IPS DF 6.9 (cell line): ENCODE measurements at regions not wholly inside any gene's neighbourhood (a gene's known extent, or its start where the extent isn't known, plus 50 kb on each side); places are given as distances from the start of the nearest gene placed in this dataset.
"Not testable (repeated sequence)": the region's sequence is repeated elsewhere in the genome, so short reads cannot be mapped to it uniquely, and the experiment has no call there.

ENCODE experiments used
- DNase-seq: peaks from one replicate; pipeline ENCODE4 v3.0.0-alpha.2; 2013; ENCODE audit warnings: low read depth, low spot score
- H3K27ac ChIP-seq: one replicate; pipeline ENCODE4 v1.5.1; 2013; ENCODE audit warnings: low read length, control low read depth
- H3K27me3 ChIP-seq: 2 replicates; pipeline ENCODE4 v1.6.1; 2013; ENCODE audit warnings: mild to moderate bottlenecking, low read length; ENCODE audit not compliant: control insufficient read depth, insufficient read depth
- H3K36me3 ChIP-seq: 2 replicates; pipeline ENCODE4 v1.6.1; 2013; ENCODE audit warnings: low read length; ENCODE audit not compliant: control insufficient read depth, insufficient read depth
- H3K4me1 ChIP-seq: 2 replicates; pipeline ENCODE4 v1.6.1; 2013; ENCODE audit warnings: low read length; ENCODE audit not compliant: control insufficient read depth, insufficient read depth
- H3K4me3 ChIP-seq: 2 replicates; pipeline ENCODE4 v1.5.1; 2013; ENCODE audit warnings: mild to moderate bottlenecking, low read length
- H3K9me3 ChIP-seq: 2 replicates; pipeline ENCODE4 v1.6.1; 2013; ENCODE audit warnings: low read length, inconsistent platforms; ENCODE audit not compliant: control insufficient read depth, insufficient read depth
- WGBS: extraction: QIAGEN DNeasy Blood & Tissue Kit; methylation state at CpG from one replicate; pipeline ENCODE4 v1.1.7; 2013; ENCODE audit warnings: mixed read lengths, missing lambda C conversion rate; ENCODE audit not compliant: insufficient read length, insufficient coverage; 5-methylcytosine and 5-hydroxymethylcytosine counted together

- not testable (repeated sequence) for DNase-seq, H3K4me3 ChIP-seq, H3K9me3 ChIP-seq, H3K27me3 ChIP-seq, H3K4me1 ChIP-seq, H3K27ac ChIP-seq, H3K36me3 ChIP-seq
- WGBS, result no CpG with 5 or more reads among the region's 3 CpGs
Measured at GRCh38 chr5:21471691-21472090, 1381.5 kb downstream of the CDH12 start.

- H3K4me1 ChIP-seq, H3K36me3 ChIP-seq, H3K4me3 ChIP-seq, H3K27ac ChIP-seq, H3K27me3 ChIP-seq, H3K9me3 ChIP-seq, DNase-seq: not testable (repeated sequence)
- no CpG with 5 or more reads among the region's 6 CpGs for WGBS
Measured at GRCh38 chr5:21469523-21470101, 1383.5 kb downstream of the CDH12 start.

- WGBS, result no CpG with 5 or more reads among the region's 5 CpGs
Measured at GRCh38 chr5:21467544-21467943, 1385.6 kb downstream of the CDH12 start.

GRCh38 chr5:21459744-21460073 is 1393.4 kb downstream of the CDH12 start:
- H3K27ac ChIP-seq, H3K4me1 ChIP-seq, H3K9me3 ChIP-seq, H3K27me3 ChIP-seq, DNase-seq, H3K36me3 ChIP-seq: not testable (repeated sequence)
- H3K4me3 ChIP-seq, result peak overlapping the region; percentile 96; the same call in 1 of the 2 replicates
- WGBS, result no CpG with 5 or more reads among the region's 7 CpGs

More at GRCh38 chr5:21467544-21467943, 1385.6 kb downstream of the CDH12 start:
- H3K36me3 ChIP-seq, H3K27ac ChIP-seq, H3K4me1 ChIP-seq, DNase-seq, H3K9me3 ChIP-seq, H3K4me3 ChIP-seq, H3K27me3 ChIP-seq: not testable (repeated sequence)

- Histone ChIP-seq H3K9me3 (no peaks in the 10 kb centered on the region), H3K4me1 (no peaks in the 10 kb centered on the region), H3K4me3 (no peak overlapping the region), H3K27ac (no peak overlapping the region), H3K36me3 (no peaks in the 10 kb centered on the region), H3K27me3 (no peaks in the 10 kb centered on the region)
- no peak for DNase-seq
- WGBS, result no CpG with 5 or more reads among the region's 2 CpGs
Measured at GRCh38 chr5:21452449-21452848, 1400.7 kb downstream of the CDH12 start.

- WGBS, result no CpG with 5 or more reads among the region's 2 CpGs
- Histone ChIP-seq H3K4me1 (no peaks in the 10 kb centered on the region), H3K27ac (no peak overlapping the region), H3K27me3 (no peaks in the 10 kb centered on the region), H3K4me3 (no peak overlapping the region), H3K36me3 (no peaks in the 10 kb centered on the region), H3K9me3 (no peaks in the 10 kb centered on the region)
- DNase-seq, result no peak
Measured at GRCh38 chr5:21432646-21433045, 1420.5 kb downstream of the CDH12 start.

GRCh38 chr5:21424907-21425306 is 1428.2 kb downstream of the CDH12 start:
- no peaks in the 10 kb centered on the region for H3K9me3 ChIP-seq
- no peaks in the 10 kb centered on the region for H3K36me3 ChIP-seq
- WGBS, result no CpG with 5 or more reads among the region's 1 CpG
- no peak overlapping the region for H3K27ac ChIP-seq
- no peak overlapping the region for H3K4me3 ChIP-seq
- DNase-seq, result no peak
- H3K4me1 ChIP-seq, result no peaks in the 10 kb centered on the region
- H3K27me3 ChIP-seq, result no peaks in the 10 kb centered on the region

GRCh38 chr5:21419383-21419782 is 1431.4 kb upstream of the CDH18 start:
- H3K27me3 ChIP-seq, result no peaks in the 10 kb centered on the region
- DNase-seq, result no peak
- no peaks in the 10 kb centered on the region for H3K36me3 ChIP-seq
- H3K9me3 ChIP-seq, result no peaks in the 10 kb centered on the region
- no peak overlapping the region for H3K27ac ChIP-seq
- no peak overlapping the region for H3K4me3 ChIP-seq
- H3K4me1 ChIP-seq, result no peaks in the 10 kb centered on the region

- H3K9me3 ChIP-seq, H3K27me3 ChIP-seq, H3K36me3 ChIP-seq, H3K27ac ChIP-seq, H3K4me1 ChIP-seq, DNase-seq, H3K4me3 ChIP-seq: not testable (repeated sequence)
Measured at GRCh38 chr5:21402089-21402488, 1414.1 kb upstream of the CDH18 start.

GRCh38 chr5:21398511-21398910 is 1410.5 kb upstream of the CDH18 start:
- no peaks in the 10 kb centered on the region for H3K4me1 ChIP-seq
- H3K36me3 ChIP-seq, result no peaks in the 10 kb centered on the region
- DNase-seq, result no peak
- no peaks in the 10 kb centered on the region for H3K27me3 ChIP-seq
- H3K9me3 ChIP-seq, result no peaks in the 10 kb centered on the region
- H3K4me3 ChIP-seq, result no peak overlapping the region
- no CpG with 5 or more reads among the region's 3 CpGs for WGBS
- no peak overlapping the region for H3K27ac ChIP-seq

- Histone ChIP-seq H3K9me3 (no peaks in the 10 kb centered on the region), H3K27me3 (no peaks in the 10 kb centered on the region), H3K27ac (no peak overlapping the region), H3K36me3 (no peaks in the 10 kb centered on the region), H3K4me3 (no peak overlapping the region), H3K4me1 (no peaks in the 10 kb centered on the region)
- no peak for DNase-seq
- no CpG with 5 or more reads among the region's 2 CpGs for WGBS
Measured at GRCh38 chr5:21397693-21398092, 1409.7 kb upstream of the CDH18 start.
